GM21717 (cell line): ENCODE measurements at regions not wholly inside any gene's neighbourhood (a gene's known extent, or its start where the extent isn't known, plus 50 kb on each side); places are given as distances from the start of the nearest gene placed in this dataset.
"Not testable (repeated sequence)": the region's sequence is repeated elsewhere in the genome, so short reads cannot be mapped to it uniquely, and the experiment has no call there.

ENCODE experiments used
- ATAC-seq: cut with Tn5 transposase; IDR thresholded peaks from one replicate; pipeline ENCODE4 v1.9.1; 2021; ENCODE audit warnings: mild to moderate bottlenecking, moderate library complexity; ENCODE audit not compliant: unreplicated experiment

DNA sequence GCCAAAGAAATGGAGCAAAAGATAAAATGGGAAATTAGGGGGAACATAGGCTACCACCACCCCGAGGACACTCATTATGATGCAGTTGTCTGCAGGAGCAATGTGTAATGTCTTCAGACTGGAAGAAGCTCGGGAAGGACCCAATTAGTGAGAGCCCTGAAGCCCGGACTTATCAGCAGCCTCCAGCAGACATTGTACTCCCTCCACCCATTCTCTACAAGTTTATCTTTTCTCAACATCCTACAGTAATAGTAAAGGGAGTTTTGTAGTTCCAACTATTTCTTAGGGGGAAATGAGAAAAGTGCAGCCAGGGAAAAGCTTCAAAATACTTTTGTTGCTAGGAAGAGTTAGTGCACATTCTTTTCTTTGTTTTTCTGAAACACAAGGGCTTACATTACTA lies 657.3 kb upstream of the COBL start:
- no peak for ATAC-seq

DNA sequence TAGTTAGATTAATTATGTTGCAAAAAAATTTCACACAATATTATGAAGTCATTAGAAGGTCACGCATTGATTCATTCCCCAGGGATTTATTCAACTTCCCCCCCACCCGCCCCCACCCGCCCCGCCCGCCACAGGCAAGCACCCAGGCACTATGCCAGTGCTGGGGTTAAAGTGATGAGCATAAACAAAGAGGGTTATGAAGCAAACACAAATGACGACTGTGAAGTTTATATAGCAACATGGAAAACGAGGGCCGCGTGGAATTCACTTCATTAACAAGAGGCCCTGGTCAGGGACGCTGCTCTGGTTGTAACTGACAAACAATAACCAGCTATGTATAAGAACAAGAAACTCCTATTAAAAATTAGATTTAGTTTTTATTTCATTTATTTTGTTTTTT lies 656.5 kb upstream of the COBL start:
- ATAC-seq = no peak

DNA sequence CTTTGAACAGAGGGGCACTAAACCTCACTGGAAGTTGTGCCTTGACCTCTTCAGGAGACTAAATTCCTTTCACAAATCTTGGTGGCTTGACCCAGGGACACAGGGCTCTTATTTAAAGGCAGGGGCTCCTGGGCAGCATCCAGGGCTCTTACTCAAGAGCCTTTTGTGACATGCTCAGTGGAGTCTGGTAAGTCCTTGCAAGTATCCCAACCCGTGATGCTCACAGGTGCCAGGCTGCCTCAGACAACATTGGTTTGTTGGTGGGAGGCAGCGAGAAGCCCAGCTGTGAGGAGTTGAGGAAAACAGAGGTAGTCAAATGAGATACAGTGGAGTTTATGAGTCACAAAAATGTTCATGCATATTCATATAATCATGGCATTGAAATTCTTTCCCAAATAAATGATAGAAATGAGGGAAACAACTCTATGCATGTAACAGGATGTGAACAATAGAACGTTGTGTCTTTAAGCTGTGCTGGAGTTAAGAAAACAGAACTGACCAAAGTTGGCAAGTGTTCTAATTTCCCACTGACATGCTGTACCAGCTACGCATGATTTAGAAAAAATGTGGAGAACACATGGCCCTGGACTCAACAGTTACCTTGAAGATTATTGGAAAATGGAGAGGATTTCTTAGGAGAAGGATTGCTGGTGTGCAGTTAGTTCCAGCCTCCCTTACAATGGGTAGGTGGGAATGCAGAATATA lies 654.5 kb upstream of the COBL start:
- no peak for ATAC-seq

DNA sequence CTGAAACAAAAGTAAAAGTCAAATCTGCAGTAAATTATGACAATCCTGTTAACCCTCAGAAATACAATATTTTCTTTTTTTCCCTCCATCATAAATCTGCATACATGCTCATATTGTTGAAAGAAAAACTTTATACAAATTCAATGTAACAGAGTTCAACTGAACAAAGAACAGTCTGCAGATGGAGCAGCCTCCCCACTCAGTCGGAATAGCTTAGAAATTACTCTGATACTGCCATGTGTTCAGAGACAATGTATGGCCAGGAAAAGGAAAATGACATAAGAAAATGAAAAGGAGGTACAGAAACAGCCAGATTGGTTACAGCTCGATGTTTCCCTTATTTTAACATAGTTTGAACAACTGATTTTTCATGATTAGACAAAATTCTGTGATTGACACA lies 651.9 kb upstream of the COBL start:
- ATAC-seq = no peak

DNA sequence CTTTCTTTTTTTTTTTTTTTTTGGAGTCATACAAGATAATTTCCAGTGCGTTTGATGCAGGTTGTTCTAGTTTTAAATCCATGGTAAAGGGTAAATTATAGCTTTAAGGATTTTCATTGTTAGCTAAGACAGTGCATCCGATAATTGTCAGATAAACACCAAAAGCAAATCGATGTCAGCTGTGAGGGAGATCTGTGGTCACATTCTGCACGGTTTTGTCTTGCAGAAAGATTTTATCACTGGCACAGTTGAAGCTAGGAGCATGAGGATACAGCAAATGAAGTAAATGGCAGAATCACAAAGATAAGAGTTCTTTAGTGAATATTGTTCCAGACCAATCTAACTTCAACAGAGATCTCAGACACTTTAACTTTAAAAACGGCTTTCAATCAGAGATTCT lies 648.8 kb upstream of the COBL start:
- ATAC-seq = no peak

DNA sequence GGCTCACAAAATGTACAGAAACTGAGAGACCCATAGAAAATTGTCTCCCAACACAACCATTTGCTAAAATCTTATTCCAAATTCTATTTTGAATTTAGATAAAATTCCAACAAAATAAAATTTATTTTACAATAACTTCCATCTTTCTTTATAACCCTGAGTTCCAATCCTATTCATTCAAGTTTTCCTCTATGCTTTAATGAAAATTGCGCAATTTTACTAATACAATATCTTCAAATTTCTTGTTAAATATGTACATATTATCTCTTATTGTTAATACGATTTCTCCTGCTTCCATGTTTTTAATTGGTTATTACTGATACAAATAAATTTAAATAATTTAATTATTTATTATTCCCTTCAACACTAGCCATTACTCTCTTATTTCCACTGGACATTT lies 645.2 kb upstream of the COBL start:
- ATAC-seq = no peak

DNA sequence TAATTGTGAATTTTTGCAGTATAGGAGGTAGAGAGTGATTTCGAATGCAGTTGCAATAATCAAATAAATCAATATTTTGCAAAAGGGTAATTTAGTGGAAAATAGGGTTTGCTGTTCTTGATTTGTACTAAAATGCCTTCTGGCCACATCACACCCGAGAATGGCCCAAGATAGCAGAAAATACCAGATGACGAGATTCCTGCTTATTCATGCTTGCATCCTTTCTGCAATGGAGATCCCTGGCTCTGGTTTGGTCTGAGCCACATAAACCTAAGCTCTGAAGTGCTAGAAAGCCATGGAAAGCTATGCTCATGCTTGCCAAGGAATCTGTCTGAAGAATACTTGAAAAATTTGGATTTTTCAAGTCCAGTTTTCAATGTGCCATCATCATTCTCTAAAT lies 634.2 kb upstream of the COBL start:
- ATAC-seq = no peak

DNA sequence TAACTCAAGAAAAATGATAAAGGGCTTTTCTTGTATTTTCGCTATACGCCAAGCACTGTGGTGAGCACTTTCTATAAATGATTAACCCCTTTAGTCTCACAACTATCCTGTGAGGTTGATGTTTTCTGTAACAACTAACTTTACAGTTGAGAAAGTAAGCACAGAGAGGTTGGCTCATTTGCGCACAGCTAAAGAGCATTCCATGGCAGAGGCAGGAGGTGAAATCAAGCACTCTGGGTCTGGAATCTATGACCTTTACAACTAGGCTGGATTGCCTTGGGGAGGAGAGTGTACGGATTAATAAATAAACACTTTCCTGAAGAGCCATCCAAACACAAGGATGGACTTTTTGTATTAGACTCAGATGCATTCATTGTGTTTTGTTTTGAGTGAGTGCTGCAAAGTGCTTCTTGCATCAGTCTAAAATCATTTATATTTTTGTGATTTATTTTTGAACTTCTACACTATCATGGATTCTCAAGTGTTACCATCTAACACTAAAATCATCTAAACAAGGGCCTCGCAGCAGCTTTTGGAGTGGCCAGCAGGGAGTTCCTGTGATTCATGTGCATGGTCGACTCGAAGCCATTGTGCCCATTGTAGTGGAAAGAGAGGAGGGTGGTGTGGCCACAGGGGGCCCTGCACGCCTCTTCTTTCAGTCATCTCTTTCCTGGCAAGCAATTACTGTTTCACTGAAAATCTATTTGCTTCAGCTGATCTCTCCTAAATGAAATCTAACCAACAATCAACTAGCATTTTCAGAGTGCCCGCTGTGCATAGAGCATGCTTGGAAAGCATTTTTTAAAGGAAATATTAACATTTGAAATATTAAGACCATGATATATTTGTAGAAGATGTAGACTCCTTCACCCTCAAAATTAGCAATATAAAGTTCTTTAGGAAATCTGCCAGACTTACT lies 633.4 kb upstream of the COBL start:
- ATAC-seq = no peak

DNA sequence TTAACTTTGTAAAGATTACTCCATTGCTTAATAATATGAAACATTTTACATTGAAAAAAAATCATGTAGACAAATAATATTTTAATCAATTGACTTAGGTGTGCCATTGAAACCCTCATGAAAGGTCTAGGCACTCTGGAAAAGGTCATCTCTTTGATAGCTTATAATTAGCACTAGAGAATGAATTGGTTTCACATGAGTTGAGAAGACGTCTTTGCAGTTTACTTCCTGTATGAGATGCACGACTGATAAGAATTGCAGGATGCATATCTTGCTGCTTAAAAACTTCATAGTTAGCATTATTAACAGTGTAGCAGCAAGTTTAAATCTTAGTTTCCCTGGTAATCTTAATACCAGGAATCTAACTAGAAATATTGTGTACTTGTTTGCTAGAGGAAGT lies 614.2 kb upstream of the COBL start:
- ATAC-seq = no peak

DNA sequence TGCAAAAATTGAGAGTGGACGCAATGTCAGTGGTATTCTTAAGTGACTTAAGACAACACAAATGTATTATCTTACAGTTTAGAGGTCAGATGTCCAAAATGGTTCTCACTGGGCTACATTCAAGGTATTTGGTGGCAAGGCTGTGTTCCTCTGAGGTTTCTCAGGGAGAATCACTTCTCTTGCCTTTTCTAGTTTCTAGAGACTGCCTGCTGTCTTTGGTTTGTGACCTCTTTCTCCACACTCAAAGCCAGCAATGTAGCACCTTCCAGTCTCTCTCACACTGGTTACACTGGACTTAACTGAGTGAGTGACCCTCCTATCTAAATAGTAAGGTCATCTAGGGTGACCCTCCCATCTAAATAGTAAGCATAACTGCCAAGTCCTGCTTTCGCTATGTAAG lies 613.2 kb upstream of the COBL start:
- ATAC-seq = no peak

DNA sequence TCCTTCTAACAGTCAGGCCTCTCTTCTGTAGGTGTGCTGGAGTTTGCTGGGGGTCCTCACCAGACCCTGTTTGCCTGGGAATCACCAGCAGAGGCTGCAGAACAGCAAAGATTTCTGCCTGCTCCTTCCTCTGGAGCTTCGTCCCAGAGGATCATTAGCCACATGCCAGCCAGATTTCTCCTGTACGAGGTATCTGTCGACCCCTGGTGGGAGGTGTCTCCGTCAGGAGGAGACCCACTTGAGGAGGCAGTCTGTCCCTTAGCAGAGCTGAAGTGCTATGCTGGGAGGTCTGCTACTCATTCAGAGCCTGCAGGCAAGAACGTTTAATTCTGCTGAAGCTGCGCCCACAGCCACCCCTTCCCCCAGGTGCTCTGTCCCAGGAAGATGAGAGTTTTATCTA lies 611.1 kb upstream of the COBL start:
- no peak for ATAC-seq

DNA sequence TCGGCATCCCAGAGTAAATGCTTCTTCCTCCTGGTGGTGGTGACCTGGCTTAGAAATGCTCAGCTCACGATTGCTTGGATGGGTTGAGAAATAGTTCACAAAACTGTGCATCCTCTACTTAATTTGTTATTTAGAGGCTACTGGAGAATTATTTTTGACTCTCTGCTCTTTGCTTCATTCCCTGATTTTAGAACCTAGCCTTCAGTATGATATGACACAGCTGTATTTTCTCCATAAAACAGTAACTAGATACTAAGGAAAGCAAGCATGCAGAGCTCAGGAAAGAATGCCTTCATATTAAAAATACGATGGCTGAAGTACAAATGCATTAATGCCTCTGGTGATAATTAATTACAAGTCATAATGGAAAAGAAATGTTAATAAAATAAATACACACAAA lies 602.0 kb upstream of the COBL start:
- no peak for ATAC-seq

DNA sequence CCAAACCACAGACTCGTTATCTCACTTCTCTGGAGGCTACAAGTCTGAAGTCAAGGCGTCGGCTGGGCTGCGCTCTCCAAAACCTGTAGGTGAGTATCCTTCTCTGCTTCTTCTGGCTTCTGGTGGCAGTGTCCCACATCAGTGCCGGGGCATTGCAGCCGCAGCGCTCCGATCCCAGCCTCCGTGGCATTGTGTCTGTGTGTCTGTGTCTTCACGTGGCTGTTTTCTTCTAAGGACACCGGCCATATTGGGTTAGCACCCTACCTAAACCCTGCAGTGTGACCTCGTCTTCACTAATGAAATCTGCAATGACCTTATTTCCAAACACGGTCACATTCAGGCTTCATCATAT lies 584.9 kb upstream of the COBL start:
- no peak for ATAC-seq

DNA sequence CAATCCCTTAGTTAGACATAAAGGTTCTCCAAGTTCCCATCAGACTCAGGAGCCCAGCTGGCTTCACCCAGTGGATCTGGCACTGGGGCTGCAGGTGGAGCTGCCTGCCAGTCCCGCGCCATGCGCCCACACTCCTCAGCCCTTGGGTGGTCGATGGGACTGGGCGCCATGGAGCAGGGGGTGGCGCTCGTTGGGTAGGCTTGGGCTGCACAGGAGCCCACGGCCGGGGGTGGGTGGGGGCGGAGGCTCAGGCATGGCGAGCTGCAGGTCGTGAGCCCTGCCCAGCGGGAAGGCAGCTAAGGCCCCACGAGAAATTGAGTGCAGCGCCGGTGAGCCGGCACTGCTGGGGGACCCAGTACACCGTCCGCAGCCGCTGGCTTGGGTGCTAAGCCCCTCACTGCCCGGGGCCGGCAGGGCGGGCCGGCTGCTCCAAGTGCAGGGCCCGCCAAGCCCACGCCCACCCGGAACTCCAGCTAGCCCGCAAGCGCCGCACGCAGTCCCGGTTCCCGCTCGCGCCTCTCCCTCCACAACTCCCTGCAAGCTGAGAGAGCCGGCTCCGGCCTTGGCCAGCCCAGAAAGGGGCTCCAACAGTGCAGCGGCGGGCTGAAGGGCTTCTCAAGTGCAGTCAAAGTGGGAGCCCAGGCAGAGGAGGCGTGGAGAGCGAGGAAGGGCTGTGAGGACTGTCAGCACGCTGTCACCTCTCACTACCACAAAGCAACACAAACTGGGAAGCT lies 584.3 kb upstream of the COBL start:
- not testable (repeated sequence) for ATAC-seq

DNA sequence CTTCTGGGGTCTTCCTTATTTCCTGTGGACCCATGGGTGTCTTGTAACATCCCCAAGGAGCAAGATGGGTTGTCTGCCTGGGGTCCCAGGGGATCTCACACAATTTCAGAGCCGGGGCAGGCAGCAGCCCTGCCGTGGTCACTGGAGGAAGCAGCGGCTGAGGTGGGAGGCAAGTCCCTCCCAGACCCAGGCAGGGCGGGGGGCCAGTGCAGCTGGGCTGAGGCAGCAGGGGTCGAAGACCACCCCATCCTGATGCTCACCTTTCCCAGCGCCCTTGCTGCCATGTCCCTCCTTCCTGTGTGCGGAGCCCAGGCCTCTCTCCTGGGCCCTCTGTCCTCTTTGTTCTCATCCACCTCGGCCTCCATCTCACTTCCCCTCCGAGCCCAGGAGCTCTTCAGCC lies 583.0 kb upstream of the COBL start:
- ATAC-seq = no peak

DNA sequence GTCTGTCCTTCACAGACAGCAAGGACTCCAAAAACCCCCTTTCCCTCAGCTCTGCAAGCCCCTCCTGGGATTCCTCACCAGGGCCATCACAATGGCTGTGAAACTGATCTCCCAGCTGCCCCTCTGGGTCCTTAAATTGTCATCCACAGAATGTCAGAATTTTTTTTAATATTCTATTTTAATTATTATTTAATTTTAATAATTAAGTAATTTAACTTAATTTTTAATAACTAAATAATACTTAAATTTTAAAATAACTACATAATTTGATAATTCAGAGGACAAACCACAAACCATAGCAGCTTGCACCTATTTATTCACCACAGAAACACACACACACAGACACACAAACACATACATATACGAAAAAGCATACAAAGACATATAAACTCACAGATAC lies 565.8 kb upstream of the COBL start:
- ATAC-seq = no peak

DNA sequence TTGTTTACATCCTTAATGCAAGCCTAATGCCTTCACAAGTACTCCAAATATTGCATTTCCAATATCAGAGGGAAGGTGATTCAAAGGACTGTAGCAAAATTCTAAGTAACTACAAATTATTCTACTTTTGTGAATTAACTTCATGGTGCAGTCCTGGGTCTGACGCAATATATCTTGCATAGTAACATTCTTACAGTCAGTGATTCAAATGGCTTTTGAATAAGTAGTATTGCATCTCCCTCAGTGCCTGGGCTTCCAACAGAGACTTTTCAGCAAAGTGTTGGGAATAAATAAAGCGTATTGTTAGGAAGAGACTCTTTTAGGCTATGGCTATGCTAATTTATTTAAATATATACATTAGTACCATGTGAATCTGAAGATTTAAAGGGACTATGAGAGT lies 564.7 kb upstream of the COBL start:
- ATAC-seq = no peak

DNA sequence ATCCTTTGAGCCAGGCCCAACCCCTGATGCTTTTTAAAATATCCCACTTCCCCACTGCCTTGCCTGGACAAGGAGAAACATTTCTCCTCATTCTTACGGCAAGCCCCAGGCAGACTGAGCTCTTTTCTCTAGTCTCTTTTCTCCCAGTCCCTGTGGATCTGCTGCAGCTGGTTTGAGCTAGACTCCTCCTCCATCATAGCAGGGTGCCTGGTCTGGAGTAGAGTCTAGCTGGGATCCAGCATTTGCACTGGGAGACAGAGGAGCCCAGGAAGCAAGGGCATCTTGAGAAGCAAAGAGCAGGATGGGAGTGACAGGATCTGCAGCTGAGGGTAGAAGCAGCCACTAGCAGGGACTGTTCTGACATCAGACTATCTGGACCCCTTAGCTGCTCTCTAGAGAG lies 562.3 kb upstream of the COBL start:
- no peak for ATAC-seq

DNA sequence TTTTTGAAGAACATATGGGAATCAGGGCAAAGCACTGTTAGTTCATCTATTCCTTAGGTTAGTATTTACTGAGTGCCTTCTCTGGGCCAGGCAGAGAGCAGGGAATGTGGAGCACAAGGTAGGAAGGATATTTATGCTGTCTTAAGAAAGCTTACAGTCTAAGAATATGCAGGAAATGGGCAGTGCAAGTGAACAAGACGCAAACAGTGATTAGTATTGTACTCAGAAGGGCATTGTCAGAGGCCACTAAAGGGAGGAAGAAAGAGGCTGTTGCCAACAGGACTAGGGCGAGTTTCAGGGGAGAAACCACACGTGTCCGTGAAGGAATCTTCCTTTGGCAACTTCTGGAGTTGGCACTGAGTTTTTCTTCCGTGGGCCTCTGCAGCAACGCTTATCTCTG lies 552.8 kb upstream of the COBL start:
- no peak for ATAC-seq

DNA sequence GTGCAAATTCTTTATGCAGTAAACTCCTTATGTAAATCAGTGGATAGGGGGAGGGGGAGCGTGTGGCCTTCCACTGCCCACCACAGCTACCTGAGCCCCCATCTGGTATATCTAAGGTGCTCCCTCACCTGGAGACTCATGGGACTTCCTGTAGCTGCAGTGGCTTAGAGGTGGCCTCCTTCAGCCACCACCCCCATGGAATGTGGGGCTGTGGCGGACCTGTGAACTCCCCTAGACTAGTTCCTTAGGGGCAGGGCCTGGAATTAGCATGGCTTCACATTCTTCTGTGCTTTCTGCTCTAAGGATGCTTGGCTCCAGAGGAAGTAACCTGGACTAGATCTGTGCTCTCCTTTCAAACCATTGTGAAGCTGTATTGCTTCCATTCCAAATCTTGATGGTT lies 550.5 kb upstream of the COBL start:
- no peak for ATAC-seq

DNA sequence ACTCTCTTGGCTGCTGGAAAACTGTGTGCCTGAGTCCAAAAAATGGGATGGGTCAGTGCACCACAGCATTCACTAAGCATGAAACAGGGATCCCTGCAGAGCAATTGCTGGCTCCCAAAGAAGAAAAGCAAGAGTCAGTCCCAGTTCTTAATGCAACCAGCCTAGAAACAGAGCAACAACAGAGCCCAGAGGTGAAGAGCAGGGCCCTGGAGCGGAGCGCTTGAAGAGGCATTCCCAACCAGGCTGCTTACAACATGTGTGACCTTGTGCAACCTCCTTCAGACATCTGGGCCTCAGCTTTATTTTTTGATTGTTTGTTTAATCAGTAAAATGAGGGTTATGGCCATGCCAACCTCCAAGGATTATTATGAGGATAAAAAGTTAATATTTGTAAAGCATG lies 543.7 kb upstream of the COBL start:
- no peak for ATAC-seq

DNA sequence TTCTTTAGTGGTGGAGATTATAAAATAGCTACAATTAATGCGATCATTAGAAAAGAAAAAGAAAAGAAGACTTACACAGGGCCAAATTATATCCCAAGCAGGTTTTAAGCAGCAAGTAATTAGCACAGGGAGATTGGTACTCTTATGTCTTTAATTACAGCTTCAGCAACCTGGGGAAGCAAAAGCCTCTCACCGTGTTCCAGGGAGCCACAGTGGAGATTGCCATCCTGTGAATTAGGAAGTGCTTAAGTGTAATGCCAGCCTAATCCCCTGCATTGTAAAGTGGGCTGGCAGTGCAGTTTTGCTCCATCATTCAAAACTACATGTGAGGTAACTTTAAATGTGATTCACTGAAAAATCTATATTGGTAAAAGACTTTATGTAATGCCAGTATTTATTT lies 533.5 kb upstream of the COBL start:
- ATAC-seq = no peak
